Colonic mucosa (tissue), 4 donors: ENCODE measurements at regions not wholly inside any gene's neighbourhood (a gene's known extent, or its start where the extent isn't known, plus 50 kb on each side); places are given as distances from the start of the nearest gene placed in this dataset.

Experiments
- DNase-seq: peaks from one replicate; pipeline ENCODE4 v3.0.0-alpha.2; 2020
- H3K27ac ChIP-seq: fragments of 200-600 bp; one replicate; pipeline ENCODE4 v1.8.0; 2021
- H3K27me3 ChIP-seq: fragments of 200-600 bp; one replicate; pipeline ENCODE4 v1.8.0; 2021
- H3K36me3 ChIP-seq: fragments of 200-600 bp; one replicate; pipeline ENCODE4 v1.8.0; 2021
- H3K4me1 ChIP-seq: fragments of 200-600 bp; one replicate; pipeline ENCODE4 v1.8.0; 2021; ENCODE audit warnings: mild to moderate bottlenecking
- H3K4me3 ChIP-seq: fragments of 200-600 bp; one replicate; pipeline ENCODE4 v1.8.0; 2021
- H3K9ac ChIP-seq, 2 donors: one replicate each; pipeline ENCODE4 v1.7.0; 2013; ENCODE audit warnings: control low read depth in 2 of 2, low read depth in 2 of 2, low read length in 2 of 2
- H3K9me3 ChIP-seq: fragments of 200-600 bp; one replicate; pipeline ENCODE4 v1.8.0; 2021
- intact Hi-C: fragments of 100-400 bp; cut with DNase I; formaldehyde crosslinking; loops from one replicate; pipeline ENCODE4 v1.14.1; 2022
- TF ChIP-seq, protein P1 (sequence below): fragments of 200-600 bp; IDR thresholded peaks from one replicate; pipeline ENCODE4 v1.8.0; 2022; ENCODE audit warnings: antibody characterized with exemption, mild to moderate bottlenecking
- donor health status: healthy.
- donor health status: DM: no; HTN: no; CAD: no.
- donor health status: DM: no; HTN: no; CAD: no.

DNA sequence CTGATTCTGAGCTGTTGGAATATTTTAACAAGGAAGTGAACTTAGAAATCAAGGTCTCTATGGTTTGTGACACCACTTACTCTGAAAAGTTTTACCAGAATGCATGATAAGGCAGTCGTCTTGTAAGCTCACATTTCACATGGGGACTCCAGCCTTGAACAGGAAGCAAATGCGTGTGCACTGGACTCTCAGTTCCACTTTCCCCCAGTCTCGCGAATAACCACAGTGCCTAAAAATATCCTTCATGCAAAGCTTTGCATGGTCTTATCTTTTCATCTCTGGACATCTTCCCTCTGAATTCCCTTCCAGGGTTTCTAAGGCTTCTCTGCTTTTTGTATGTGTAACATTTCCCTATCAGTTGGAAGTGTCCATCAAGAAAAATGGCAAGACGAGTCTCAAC lies 581.8 kb downstream of the NLGN4X start:
- H3K27ac ChIP-seq: no peak overlapping the region
- H3K9me3 ChIP-seq: no peaks in the 10 kb centered on the region
- H3K4me3 ChIP-seq: no peak overlapping the region
- H3K4me1 ChIP-seq: no peaks in the 10 kb centered on the region
- intact Hi-C loops: no loop called here
- no peaks in the 10 kb centered on the region for H3K27me3 ChIP-seq
- H3K36me3 ChIP-seq: no peaks in the 10 kb centered on the region
- no peak overlapping the region for H3K9ac ChIP-seq
- no peak for DNase-seq
- TF ChIP-seq, protein P1, sequence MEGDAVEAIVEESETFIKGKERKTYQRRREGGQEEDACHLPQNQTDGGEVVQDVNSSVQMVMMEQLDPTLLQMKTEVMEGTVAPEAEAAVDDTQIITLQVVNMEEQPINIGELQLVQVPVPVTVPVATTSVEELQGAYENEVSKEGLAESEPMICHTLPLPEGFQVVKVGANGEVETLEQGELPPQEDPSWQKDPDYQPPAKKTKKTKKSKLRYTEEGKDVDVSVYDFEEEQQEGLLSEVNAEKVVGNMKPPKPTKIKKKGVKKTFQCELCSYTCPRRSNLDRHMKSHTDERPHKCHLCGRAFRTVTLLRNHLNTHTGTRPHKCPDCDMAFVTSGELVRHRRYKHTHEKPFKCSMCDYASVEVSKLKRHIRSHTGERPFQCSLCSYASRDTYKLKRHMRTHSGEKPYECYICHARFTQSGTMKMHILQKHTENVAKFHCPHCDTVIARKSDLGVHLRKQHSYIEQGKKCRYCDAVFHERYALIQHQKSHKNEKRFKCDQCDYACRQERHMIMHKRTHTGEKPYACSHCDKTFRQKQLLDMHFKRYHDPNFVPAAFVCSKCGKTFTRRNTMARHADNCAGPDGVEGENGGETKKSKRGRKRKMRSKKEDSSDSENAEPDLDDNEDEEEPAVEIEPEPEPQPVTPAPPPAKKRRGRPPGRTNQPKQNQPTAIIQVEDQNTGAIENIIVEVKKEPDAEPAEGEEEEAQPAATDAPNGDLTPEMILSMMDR: no peak

DNA sequence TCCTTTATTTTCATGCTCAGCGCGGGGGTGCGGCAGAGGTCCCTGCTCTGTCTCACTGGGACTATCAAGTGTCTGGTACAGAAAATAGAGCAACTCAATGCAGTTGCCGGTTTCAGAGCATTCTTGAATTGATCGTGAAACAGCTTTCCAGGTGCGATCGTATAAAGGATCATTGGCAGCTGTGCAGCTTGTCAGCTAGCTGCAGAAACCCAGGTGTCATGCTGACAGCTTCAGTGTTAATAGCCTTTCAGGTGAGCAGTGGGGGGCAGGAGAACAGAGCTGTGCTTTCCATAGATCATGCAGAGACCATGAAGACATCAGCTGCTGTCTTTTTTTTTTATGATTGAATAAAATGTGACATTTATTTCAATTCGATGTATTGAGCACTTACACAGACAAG lies 583.9 kb downstream of the NLGN4X start:
- TF ChIP-seq, protein P1: no peak
- H3K9ac ChIP-seq: no peak overlapping the region
- H3K9me3 ChIP-seq: no peaks in the 10 kb centered on the region
- no peak overlapping the region for H3K4me3 ChIP-seq
- no peaks in the 10 kb centered on the region for H3K4me1 ChIP-seq
- no peaks in the 10 kb centered on the region for H3K36me3 ChIP-seq
- intact Hi-C loops: no loop called here
- H3K27ac ChIP-seq: no peak overlapping the region
- no peak for DNase-seq
- no peaks in the 10 kb centered on the region for H3K27me3 ChIP-seq

DNA sequence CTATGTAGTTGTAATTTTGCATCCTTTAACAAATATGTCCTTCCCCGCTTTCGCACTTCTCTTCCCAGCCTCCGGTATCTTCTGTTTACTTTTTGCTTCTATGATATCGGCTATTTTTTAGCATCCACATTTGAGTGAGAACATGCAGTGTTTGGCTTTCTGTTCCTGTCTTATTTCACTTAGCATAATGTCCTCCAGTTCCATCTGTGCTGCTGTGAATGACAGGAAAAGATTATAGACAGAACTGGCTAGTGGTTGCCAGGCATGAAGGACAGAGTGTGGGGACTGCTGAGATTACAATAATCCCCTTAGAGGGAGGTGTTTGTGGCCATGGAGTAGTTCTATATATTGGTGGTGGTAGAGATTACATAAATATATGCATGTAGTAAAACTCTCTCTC lies 588.6 kb downstream of the NLGN4X start:
- Histone ChIP-seq H3K9ac (no peak overlapping the region), H3K9me3 (no peaks in the 10 kb centered on the region), H3K27me3 (no peaks in the 10 kb centered on the region), H3K4me1 (no peaks in the 10 kb centered on the region), H3K27ac (no peak overlapping the region), H3K36me3 (no peaks in the 10 kb centered on the region), H3K4me3 (no peak overlapping the region)
- DNase-seq: no peak
- intact Hi-C loops: no loop called here
- TF ChIP-seq, protein P1: no peak

DNA sequence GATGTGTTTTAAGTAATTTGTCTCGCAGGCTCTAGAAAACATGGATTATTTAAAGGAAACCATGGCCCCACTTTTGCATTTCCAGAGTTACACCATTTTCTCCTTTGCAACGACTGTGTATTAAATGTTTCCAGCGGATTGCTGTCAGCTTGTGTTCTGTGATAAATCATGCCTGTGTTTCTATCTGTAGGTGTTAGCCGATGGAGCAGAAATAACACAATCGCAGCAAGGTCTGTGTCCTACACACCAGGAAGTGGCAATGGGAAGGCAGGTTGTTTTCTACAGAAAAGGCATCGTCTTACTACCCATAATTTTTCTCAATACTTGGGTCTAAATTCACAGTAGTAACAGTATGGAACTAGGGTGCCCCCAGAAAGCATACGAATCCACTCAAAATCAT lies 590.1 kb downstream of the NLGN4X start:
- Histone ChIP-seq H3K4me1 (no peaks in the 10 kb centered on the region), H3K36me3 (no peaks in the 10 kb centered on the region), H3K9ac (no peak overlapping the region), H3K9me3 (no peaks in the 10 kb centered on the region), H3K27ac (no peak overlapping the region), H3K4me3 (no peak overlapping the region), H3K27me3 (no peaks in the 10 kb centered on the region)
- TF ChIP-seq, protein P1: no peak
- DNase-seq: no peak
- intact Hi-C loops: no loop called here

DNA sequence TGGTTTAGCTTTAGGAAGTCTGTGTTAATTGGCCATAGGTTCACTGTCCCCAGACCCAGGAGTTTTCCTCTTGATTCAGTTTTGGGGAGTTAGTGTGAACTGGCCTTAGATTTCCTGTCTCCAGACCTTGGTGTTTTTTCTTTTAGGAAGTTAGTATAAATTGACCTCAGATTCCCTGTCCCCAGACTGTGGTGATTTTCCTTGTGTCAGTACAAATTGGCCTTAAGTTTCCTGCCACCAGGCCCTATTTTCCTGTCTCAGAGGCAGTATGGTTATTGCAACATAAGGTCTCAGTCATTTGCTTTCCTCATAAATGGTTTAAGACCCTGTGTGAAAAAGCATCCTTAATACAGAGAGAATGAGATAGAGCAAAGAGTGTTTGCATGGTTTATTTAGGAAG lies 595.8 kb downstream of the NLGN4X start:
- no peak overlapping the region for H3K9ac ChIP-seq
- H3K9me3 ChIP-seq: no peaks in the 10 kb centered on the region
- H3K27ac ChIP-seq: no peak overlapping the region
- H3K36me3 ChIP-seq: no peaks in the 10 kb centered on the region
- no peak for DNase-seq
- H3K4me1 ChIP-seq: no peaks in the 10 kb centered on the region
- no peak overlapping the region for H3K4me3 ChIP-seq
- no peaks in the 10 kb centered on the region for H3K27me3 ChIP-seq
- TF ChIP-seq, protein P1: no peak
- intact Hi-C loops: no loop called here
